IPS-NIHi11 (cell line): ENCODE measurements at regions not wholly inside any gene's neighbourhood (a gene's known extent, or its start where the extent isn't known, plus 50 kb on each side); places are given as distances from the start of the nearest gene placed in this dataset.

Experiments
- DNase-seq: peaks from one replicate; pipeline ENCODE4 v3.0.0; 2012; ENCODE audit warnings: mixed read lengths, low spot score

GRCh38 chr11:37748641-37749040 is 1150.6 kb upstream of the RAG2 start:
- no peak for DNase-seq

- no peak for DNase-seq
Observed at GRCh38 chr11:37747121-37747520, 1149.1 kb upstream of the RAG2 start.

- no peak for DNase-seq
Observed at GRCh38 chr11:37727371-37727770, 1129.3 kb upstream of the RAG2 start.

- DNase-seq: no peak
Observed at GRCh38 chr11:37724315-37724714, 1126.3 kb upstream of the RAG2 start.

- no peak for DNase-seq
Observed at GRCh38 chr11:37721485-37721884, 1123.4 kb upstream of the RAG2 start.

- no peak for DNase-seq
Observed at GRCh38 chr11:37718431-37718999, 1120.5 kb upstream of the RAG2 start.

GRCh38 chr11:37712251-37712650 is 1114.2 kb upstream of the RAG2 start:
- DNase-seq: peak; percentile 33

- no peak for DNase-seq
Observed at GRCh38 chr11:37710031-37710430, 1112.0 kb upstream of the RAG2 start.

GRCh38 chr11:37704791-37705190 is 1106.8 kb upstream of the RAG2 start:
- DNase-seq: no peak

GRCh38 chr11:37699644-37700043 is 1101.6 kb upstream of the RAG2 start:
- no peak for DNase-seq

- no peak for DNase-seq
Observed at GRCh38 chr11:37695283-37695682, 1097.2 kb upstream of the RAG2 start.

- no peak for DNase-seq
Observed at GRCh38 chr11:37689951-37690350, 1091.9 kb upstream of the RAG2 start.

- DNase-seq: no peak
Observed at GRCh38 chr11:37688456-37688855, 1090.4 kb upstream of the RAG2 start.

- no peak for DNase-seq
Observed at GRCh38 chr11:37687130-37687529, 1089.1 kb upstream of the RAG2 start.

- DNase-seq: no peak
Observed at GRCh38 chr11:37671321-37671720, 1073.3 kb upstream of the RAG2 start.

GRCh38 chr11:37666960-37667359 is 1068.9 kb upstream of the RAG2 start:
- no peak for DNase-seq

GRCh38 chr11:37657645-37658044 is 1059.6 kb upstream of the RAG2 start:
- DNase-seq: no peak

- DNase-seq: no peak
Observed at GRCh38 chr11:37647767-37648166, 1049.7 kb upstream of the RAG2 start.

- no peak for DNase-seq
Observed at GRCh38 chr11:37643968-37644367, 1045.9 kb upstream of the RAG2 start.

GRCh38 chr11:37642296-37642695 is 1044.3 kb upstream of the RAG2 start:
- DNase-seq: no peak

- no peak for DNase-seq
Observed at GRCh38 chr11:37632748-37633147, 1034.7 kb upstream of the RAG2 start.

- DNase-seq: no peak
Observed at GRCh38 chr11:37630866-37631265, 1032.8 kb upstream of the RAG2 start.

- no peak for DNase-seq
Observed at GRCh38 chr11:37623778-37624177, 1025.7 kb upstream of the RAG2 start.

- no peak for DNase-seq
Observed at GRCh38 chr11:37621662-37622061, 1023.6 kb upstream of the RAG2 start.

GRCh38 chr11:37616291-37616690 is 1018.3 kb upstream of the RAG2 start:
- no peak for DNase-seq
